ENCODE measurements at regions not wholly inside any gene's neighbourhood (a gene's known extent, or its start where the extent isn't known, plus 50 kb on each side); places are given as distances from the start of the nearest gene placed in this dataset.

GRCh38 chr14:49057838-49058510 lies 528.2 kb downstream of the RPS29 start:
- H3K27ac ChIP-seq = no peak overlapping the region
- no peak for TF ChIP-seq CTCF (conservative IDR thresholded peaks at IDR 0.05; ENCODE audit: low read depth)
- ChIA-PET POLR2A (ENCODE audit: low non-redundant PET) (no interaction called here), CTCF (interaction anchor here (0.7 kb wide), 1 partner anchor 62 kb away, joined by 3 read pairs; no protein-coding TSS in a partner anchor)
- no peak for DNase-seq (ENCODE audit: low spot score)

DNA sequence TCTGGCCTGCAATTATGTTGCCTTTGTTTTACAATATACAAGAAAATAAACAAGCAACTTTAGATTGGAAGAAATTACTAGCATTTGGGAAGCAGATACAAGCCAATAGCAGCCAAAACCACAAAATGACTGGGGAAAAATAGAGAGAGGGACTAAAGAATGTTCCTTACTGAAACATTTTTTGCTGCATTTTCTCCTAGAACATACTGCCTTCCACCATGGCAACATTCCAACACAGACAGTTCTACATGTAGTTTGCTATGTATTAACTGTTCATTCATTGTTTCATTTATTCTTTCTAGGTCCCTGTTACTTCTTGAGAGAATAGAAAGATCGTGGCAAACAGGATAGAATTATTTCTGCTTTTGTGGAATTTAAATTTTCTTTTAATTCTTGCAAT lies 530.2 kb downstream of the RPS29 start:
- H3K27ac ChIP-seq = no peak overlapping the region
- CTCF ChIA-PET = no interaction called here
- POLR2A ChIA-PET (ENCODE audit: low non-redundant PET) = no interaction called here
- no peak for TF ChIP-seq CTCF (conservative IDR thresholded peaks at IDR 0.05; ENCODE audit: low read depth)
- DNase-seq (ENCODE audit: low spot score) = no peak

- no peak overlapping the region for H3K27ac ChIP-seq
- no peak for TF ChIP-seq CTCF (conservative IDR thresholded peaks at IDR 0.05; ENCODE audit: low read depth)
- no peak for DNase-seq (ENCODE audit: low spot score)
- ChIA-PET POLR2A (ENCODE audit: low non-redundant PET) (no interaction called here), CTCF (no interaction called here)
Observed at GRCh38 chr14:49052521-49052920, 533.7 kb downstream of the RPS29 start.

DNA sequence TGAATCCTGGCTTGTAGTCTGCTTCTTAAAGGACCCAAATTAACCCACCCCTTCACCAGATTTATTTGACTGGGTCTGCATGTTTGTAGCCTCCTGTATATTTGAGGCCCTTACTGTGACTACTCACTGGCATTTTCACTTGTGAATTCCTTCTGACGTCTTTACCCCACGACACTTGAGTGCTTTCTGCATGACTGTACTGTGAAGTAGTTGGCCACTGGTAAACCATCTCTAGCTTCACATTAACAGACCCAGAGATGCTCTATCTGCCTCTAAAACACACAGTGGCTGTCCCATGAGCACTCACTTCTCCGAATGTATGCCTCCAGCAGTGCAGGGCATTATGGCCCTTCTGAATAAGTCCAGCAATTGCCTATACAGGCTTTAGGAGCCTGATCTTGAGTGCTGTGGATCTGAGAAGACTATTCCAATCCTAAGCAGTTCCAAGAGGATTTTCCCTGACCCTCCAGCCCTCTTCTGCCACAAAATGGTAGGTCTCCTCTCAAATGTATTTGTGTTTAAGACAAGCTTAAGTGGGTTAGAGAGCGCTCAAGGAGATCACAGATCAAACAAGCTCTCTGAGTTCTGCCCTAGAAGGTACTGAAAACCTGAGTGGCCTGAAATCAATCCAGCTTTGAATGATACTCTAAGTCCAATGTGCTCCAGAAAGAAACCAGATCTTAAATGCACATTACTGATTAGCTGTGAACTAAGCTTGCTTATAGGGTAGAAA lies 534.7 kb downstream of the RPS29 start:
- no peak for TF ChIP-seq CTCF (conservative IDR thresholded peaks at IDR 0.05; ENCODE audit: low read depth)
- POLR2A ChIA-PET (ENCODE audit: low non-redundant PET) = no interaction called here
- DNase-seq (ENCODE audit: low spot score) = no peak
- CTCF ChIA-PET = no interaction called here
- no peak overlapping the region for H3K27ac ChIP-seq

DNA sequence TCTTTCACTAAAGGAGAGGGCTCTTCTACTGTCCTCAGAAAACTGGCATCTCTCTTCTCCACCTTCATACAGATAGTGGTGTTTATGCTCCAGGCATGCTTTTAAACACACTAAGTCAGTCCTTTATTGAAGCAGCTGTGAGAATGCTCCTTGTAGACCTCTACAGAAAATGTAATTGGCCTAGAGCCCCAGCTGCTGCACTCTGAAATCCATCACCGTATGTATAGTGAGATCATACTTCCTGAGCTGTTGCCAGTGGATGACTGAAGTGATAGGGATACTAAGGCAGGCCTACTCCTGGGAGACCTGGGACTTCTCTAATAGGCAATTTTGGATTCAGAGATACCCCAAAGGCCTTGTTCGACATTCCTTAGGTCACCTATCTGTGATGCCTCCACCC lies 535.4 kb downstream of the RPS29 start:
- CTCF ChIA-PET = no interaction called here
- TF ChIP-seq CTCF (conservative IDR thresholded peaks at IDR 0.05; ENCODE audit: low read depth) = no peak
- POLR2A ChIA-PET (ENCODE audit: low non-redundant PET) = no interaction called here

DNA sequence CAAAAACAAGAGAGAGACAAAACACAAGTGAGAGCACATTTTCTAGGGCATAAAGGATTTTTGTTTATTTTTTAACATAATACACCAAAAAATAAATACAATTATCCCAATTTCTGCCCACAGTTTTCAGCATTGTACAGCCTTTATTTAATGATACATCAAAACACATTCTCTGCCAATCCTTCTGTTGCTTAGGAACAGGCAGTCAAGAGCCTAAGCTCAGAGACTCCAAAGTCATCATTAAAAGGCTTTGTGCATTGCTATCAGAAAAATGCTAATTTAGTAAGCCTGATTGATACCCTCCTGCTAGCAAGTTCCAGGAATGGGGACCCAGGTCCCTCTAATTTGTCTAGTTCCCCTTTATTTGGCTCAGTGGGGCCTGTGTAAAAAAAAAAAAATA lies 536.5 kb downstream of the RPS29 start:
- CTCF ChIA-PET = no interaction called here
- no peak for DNase-seq (ENCODE audit: low spot score)

More for the DNA sequence above, 535.4 kb downstream of the RPS29 start:
- H3K27ac ChIP-seq = no peak overlapping the region
- no peak for DNase-seq (ENCODE audit: low spot score)

More for the DNA sequence above, 536.5 kb downstream of the RPS29 start:
- no peak for TF ChIP-seq CTCF (conservative IDR thresholded peaks at IDR 0.05; ENCODE audit: low read depth)
- POLR2A ChIA-PET (ENCODE audit: low non-redundant PET) = no interaction called here
- H3K27ac ChIP-seq = no peak overlapping the region
